ENCODE measurements at regions not wholly inside any gene's neighbourhood (a gene's known extent, or its start where the extent isn't known, plus 50 kb on each side); places are given as distances from the start of the nearest gene placed in this dataset.

GRCh38 chr12:89085421-89085820 lies 266.9 kb downstream of the DUSP6 start:
- Histone ChIP-seq H3K9me2 (replicated peaks; ENCODE audit: low read length) (no peaks in the 10 kb centered on the region), H2AFZ (ENCODE audit: low read length) (no peak overlapping the region), H3K27me3 (ENCODE audit: low read length) (no peaks in the 10 kb centered on the region), H3K9ac (ENCODE audit: low read length) (no peak overlapping the region), H3K27ac (ENCODE audit: low read length) (no peak overlapping the region), H4K20me1 (ENCODE audit: low read length) (no peaks in the 10 kb centered on the region), H3K4me3 (ENCODE audit: low read length) (no peak overlapping the region), H3K4me2 (ENCODE audit: low read length) (no peak overlapping the region), H3K79me2 (ENCODE audit: low read length) (no peaks in the 10 kb centered on the region), H3K36me3 (ENCODE audit: low read depth, low read length) (no peaks in the 10 kb centered on the region), H3F3A (ENCODE audit: low read length, unreplicated experiment) (no peaks in the 10 kb centered on the region), H3K4me1 (ENCODE audit: insufficient read depth, low read length) (peaks cover 8% of the 10 kb centered on the region), H3K9me3 (ENCODE audit: low read length) (no peaks in the 10 kb centered on the region)
- ChIA-PET POLR2A (ENCODE audit: unreplicated experiment) (no interaction called here), CTCF (no interaction called here)
- intact Hi-C loops (cut with micrococcal nuclease) = no loop called here
- ATAC-seq = no peak
- TF ChIP-seq, protein P1, sequence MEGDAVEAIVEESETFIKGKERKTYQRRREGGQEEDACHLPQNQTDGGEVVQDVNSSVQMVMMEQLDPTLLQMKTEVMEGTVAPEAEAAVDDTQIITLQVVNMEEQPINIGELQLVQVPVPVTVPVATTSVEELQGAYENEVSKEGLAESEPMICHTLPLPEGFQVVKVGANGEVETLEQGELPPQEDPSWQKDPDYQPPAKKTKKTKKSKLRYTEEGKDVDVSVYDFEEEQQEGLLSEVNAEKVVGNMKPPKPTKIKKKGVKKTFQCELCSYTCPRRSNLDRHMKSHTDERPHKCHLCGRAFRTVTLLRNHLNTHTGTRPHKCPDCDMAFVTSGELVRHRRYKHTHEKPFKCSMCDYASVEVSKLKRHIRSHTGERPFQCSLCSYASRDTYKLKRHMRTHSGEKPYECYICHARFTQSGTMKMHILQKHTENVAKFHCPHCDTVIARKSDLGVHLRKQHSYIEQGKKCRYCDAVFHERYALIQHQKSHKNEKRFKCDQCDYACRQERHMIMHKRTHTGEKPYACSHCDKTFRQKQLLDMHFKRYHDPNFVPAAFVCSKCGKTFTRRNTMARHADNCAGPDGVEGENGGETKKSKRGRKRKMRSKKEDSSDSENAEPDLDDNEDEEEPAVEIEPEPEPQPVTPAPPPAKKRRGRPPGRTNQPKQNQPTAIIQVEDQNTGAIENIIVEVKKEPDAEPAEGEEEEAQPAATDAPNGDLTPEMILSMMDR (conservative IDR thresholded peaks at IDR 0.05; ENCODE audit: low read depth, low read length) = no peak
- TF ChIP-seq EZH2phosphoT487 (IDR thresholded peaks at IDR 0.05; ENCODE audit: borderline replicate concordance, low read length) (no peak), EZH2 (IDR thresholded peaks at IDR 0.05; ENCODE audit: low read length, unreplicated experiment) (no peak)
- no peak for DNase-seq
- BruUV-seq (replicated peaks) = no TSS peak

- intact Hi-C loops (cut with micrococcal nuclease) = no loop called here
- H3K4me3 ChIP-seq (ENCODE audit: low read length) = no peak overlapping the region
- H3K79me2 ChIP-seq (ENCODE audit: low read length) = no peaks in the 10 kb centered on the region
- POLR2A ChIA-PET (ENCODE audit: unreplicated experiment) = no interaction called here
- no peaks in the 10 kb centered on the region for H3K36me3 ChIP-seq (ENCODE audit: low read depth, low read length)
- no peak overlapping the region for H3K27ac ChIP-seq (ENCODE audit: low read length)
- CTCF ChIA-PET = no interaction called here
- H3K9me3 ChIP-seq (ENCODE audit: low read length) = no peaks in the 10 kb centered on the region
- H3K4me1 ChIP-seq (ENCODE audit: insufficient read depth, low read length) = peaks cover 8% of the 10 kb centered on the region
- no peak overlapping the region for H3K9ac ChIP-seq (ENCODE audit: low read length)
- ATAC-seq (no peak), DNase-seq (no peak)
- H3K4me2 ChIP-seq (ENCODE audit: low read length) = no peak overlapping the region
- BruUV-seq (replicated peaks) = no TSS peak
- H4K20me1 ChIP-seq (ENCODE audit: low read length) = no peaks in the 10 kb centered on the region
- no peaks in the 10 kb centered on the region for H3F3A ChIP-seq (ENCODE audit: low read length, unreplicated experiment)
- H3K27me3 ChIP-seq (ENCODE audit: low read length) = no peaks in the 10 kb centered on the region
- TF ChIP-seq EZH2phosphoT487 (IDR thresholded peaks at IDR 0.05; ENCODE audit: borderline replicate concordance, low read length) = no peak
- TF ChIP-seq EZH2 (IDR thresholded peaks at IDR 0.05; ENCODE audit: low read length, unreplicated experiment) = no peak
- TF ChIP-seq, protein P1 (conservative IDR thresholded peaks at IDR 0.05; ENCODE audit: low read depth, low read length) = no peak
- H3K9me2 ChIP-seq (replicated peaks; ENCODE audit: low read length) = no peaks in the 10 kb centered on the region
- no peak overlapping the region for H2AFZ ChIP-seq (ENCODE audit: low read length)
These were observed 267.6 kb downstream of the DUSP6 start for GRCh38 chr12:89084751-89085150.

DNA sequence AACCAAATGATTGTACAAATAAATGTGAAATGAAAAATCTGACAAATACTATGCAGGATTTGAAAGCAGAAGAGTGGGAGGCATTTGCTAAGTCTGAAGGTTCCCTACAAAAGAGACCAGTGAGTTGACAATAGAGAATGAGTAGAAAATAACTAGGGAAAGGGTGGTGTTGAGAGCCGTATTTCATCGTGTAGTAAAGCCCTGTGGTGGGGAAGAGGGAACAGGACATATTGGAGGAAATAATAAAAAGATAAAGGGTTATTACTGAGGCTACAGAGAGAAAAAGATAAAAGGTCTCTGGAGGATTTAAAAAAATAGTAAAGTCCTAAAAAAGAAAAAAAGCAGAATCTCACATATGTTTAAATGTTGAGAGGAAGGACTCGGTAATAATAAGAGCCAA lies 268.8 kb downstream of the DUSP6 start:
- Histone ChIP-seq H2AFZ (ENCODE audit: low read length) (no peak overlapping the region), H3K9ac (ENCODE audit: low read length) (no peak overlapping the region), H3K4me2 (ENCODE audit: low read length) (no peak overlapping the region), H3K4me1 (ENCODE audit: insufficient read depth, low read length) (peaks cover 8% of the 10 kb centered on the region), H3F3A (ENCODE audit: low read length, unreplicated experiment) (no peaks in the 10 kb centered on the region), H3K27ac (ENCODE audit: low read length) (no peak overlapping the region), H3K79me2 (ENCODE audit: low read length) (no peaks in the 10 kb centered on the region), H3K9me3 (ENCODE audit: low read length) (no peaks in the 10 kb centered on the region), H3K4me3 (ENCODE audit: low read length) (no peak overlapping the region), H3K9me2 (replicated peaks; ENCODE audit: low read length) (no peaks in the 10 kb centered on the region), H3K36me3 (ENCODE audit: low read depth, low read length) (no peaks in the 10 kb centered on the region), H4K20me1 (ENCODE audit: low read length) (no peaks in the 10 kb centered on the region), H3K27me3 (ENCODE audit: low read length) (no peaks in the 10 kb centered on the region)
- ChIA-PET POLR2A (ENCODE audit: unreplicated experiment) (no interaction called here), CTCF (no interaction called here)
- TF ChIP-seq EZH2phosphoT487 (IDR thresholded peaks at IDR 0.05; ENCODE audit: borderline replicate concordance, low read length) = no peak
- TF ChIP-seq, protein P1 (conservative IDR thresholded peaks at IDR 0.05; ENCODE audit: low read depth, low read length) = no peak
- TF ChIP-seq EZH2 (IDR thresholded peaks at IDR 0.05; ENCODE audit: low read length, unreplicated experiment) = no peak
- DNase-seq (no peak), ATAC-seq (no peak)
- intact Hi-C loops (cut with micrococcal nuclease) = no loop called here
- no TSS peak for BruUV-seq (replicated peaks)
